ENCODE measurements at regions not wholly inside any gene's neighbourhood (a gene's known extent, or its start where the extent isn't known, plus 50 kb on each side); places are given as distances from the start of the nearest gene placed in this dataset.
A peak's percentile ranks its signal among the peaks of the same experiment; 100 is the strongest.
"Not testable (repeated sequence)": the region's sequence is repeated elsewhere in the genome, so short reads cannot be mapped to it uniquely, and the experiment has no call there.

DNA sequence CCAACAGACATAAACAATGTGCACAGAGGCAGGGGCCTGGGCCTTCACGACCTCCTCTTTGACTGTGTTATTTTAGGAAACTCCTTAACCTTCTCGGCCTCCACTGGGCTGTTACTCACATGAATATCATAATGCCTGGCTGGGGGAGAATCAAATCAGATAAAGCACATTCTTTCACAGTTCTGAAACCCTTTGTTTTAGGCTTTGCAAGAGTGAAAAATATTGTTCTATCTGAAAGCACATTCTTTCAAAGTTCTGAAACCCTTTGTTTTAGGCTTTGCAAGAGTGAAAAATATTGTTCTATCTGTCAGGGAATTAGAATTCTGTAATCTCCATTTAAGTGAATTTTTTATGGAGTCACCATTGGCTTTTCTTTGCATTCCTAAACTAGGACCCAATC is 50.7 kb upstream of the SYNDIG1 start:
- no peak for DNase-seq

- DNase-seq: no peak
These were observed 51.9 kb upstream of the SYNDIG1 start for GRCh38 chr20:24417485-24417884.

GRCh38 chr20:24415444-24415843 is 54.0 kb upstream of the SYNDIG1 start:
- not testable (repeated sequence) for DNase-seq

DNA sequence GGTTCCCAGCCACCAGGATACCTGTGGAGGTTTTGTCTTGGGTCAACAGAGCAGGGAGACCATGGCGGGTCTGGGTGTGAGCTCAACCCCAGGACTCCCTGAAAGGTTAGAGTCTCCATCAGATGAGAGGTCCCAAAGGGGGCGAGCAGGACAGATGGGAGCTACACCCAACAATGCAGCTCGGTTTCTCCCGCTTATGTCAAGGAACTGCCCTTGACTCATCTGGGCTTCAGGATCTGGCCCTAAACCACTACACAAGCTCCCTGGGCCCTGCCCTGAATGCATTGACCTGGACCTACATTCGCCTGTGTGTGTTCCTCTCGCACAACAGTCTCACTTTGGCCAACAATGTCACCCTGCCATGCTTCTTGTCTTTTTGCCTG is 57.6 kb upstream of the SYNDIG1 start:
- no peak for DNase-seq

GRCh38 chr20:24411003-24411833 is 58.2 kb upstream of the SYNDIG1 start:
- no peak for DNase-seq

GRCh38 chr20:24407151-24407550 is 62.3 kb upstream of the SYNDIG1 start:
- DNase-seq: no peak

DNA sequence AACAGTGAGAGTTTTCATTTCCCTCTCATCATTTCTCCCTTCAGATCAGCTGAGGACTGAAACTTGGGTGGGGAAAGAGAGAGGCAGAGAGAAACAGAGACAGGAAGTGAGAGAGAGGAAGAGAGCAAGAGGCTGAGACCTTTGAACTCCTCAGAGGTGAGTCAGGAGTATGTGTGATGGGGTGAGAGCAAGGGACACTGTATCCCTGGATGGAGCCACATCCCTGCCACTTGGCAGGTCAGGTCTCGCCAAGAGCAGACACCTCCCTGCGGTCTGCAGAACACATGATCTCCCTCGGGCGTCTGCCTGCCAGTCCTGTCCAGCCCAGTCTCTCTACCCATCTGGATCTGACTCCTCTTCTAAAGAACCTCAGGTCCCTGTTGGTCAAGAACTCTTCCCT is 62.7 kb upstream of the SYNDIG1 start:
- no peak for DNase-seq

GRCh38 chr20:24406251-24406650 is 63.2 kb upstream of the SYNDIG1 start:
- no peak for DNase-seq

- DNase-seq: no peak
These were observed 63.6 kb upstream of the SYNDIG1 start for GRCh38 chr20:24405810-24406209.

DNA sequence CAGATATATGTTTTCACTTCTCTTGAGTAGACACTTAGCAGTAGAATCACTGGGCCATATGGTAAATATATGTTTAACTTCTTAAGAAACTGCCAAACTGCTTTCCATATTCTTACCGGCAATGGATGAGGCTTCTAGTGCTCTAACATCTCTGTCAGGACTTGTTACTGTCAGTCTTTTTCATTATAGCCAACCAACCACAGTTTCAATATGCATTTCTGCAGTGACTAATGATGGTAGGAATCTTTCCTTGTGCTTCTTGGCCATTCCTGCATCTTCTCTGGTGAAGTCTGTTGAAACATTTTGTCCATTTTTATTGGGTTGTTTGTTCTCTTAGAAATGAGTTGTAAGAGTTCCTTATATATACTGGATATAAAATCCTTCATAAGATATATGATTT is 66.0 kb upstream of the SYNDIG1 start:
- DNase-seq: no peak

GRCh38 chr20:24402188-24402587 is 67.2 kb upstream of the SYNDIG1 start:
- DNase-seq: no peak

- DNase-seq: no peak
These were observed 74.3 kb upstream of the SYNDIG1 start for GRCh38 chr20:24395151-24395550.

DNA sequence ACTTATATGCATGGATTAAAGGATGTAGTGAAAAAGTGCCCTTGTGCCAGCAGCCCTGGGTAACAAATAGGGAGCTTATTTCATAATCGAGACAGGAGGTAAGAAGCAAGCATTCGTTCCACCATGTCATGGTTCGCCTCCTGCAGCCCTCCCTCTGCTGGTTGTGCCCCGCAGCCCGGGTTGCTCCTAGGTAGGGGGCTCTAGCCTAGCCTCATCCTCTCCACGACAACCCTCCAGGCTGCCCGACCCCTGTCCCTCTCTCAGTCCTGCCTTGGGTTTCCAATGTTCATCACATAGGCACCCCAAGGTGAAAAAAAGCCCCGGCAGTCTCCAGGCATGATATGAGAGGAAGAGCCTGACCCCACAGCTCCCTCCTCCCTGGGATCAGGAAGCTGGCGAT is 75.5 kb upstream of the SYNDIG1 start:
- DNase-seq: no peak

GRCh38 chr20:24392612-24393011 is 76.8 kb upstream of the SYNDIG1 start:
- no peak for DNase-seq

GRCh38 chr20:24389686-24390085 is 79.7 kb upstream of the SYNDIG1 start:
- peak; percentile 51 for DNase-seq

DNA sequence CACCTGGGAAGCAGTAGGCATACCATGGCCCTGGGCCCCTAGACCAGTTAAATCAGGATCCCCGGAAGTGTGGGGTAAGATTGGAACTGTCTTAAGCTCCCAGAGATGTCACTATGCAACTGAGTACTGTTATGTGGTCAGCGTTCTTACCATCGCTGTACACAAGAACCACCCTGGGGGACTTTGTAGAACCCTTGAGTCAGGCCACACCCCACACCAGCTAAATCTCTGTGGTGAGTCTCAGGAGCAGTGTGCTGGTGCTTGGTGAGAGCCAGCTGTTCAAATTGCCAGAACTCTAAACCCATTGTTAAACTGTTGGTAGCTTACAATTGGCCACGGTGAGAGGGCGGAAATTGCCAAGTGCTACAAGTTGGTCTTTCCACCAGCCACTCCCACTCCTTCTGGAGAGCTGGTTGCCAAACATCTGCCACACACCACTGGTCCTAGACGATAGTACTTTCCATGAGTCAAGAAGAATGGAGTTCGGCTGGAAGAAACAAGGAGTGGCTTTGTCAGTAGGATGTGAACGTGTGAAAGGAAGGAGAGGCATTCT is 80.5 kb upstream of the SYNDIG1 start:
- DNase-seq: no peak

DNA sequence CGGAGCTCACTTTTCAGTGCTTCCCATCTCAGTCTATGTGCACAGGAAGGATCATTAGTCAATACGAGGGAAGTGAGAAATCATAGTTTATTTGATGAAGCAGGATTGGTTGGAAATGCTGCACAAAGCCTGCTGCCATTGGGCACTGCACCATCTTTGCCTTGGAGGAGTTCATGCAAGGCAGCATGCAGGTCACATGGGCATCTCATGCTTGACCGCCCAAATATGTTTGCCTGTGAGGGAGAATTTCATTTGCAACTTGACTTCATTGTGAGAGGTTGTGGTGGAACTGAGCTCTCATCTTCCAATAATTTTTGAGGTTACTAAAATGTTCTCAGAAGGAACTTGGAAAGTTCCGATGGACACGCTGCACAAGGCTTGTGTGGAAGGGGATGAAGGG is 83.9 kb upstream of the SYNDIG1 start:
- DNase-seq: no peak

DNA sequence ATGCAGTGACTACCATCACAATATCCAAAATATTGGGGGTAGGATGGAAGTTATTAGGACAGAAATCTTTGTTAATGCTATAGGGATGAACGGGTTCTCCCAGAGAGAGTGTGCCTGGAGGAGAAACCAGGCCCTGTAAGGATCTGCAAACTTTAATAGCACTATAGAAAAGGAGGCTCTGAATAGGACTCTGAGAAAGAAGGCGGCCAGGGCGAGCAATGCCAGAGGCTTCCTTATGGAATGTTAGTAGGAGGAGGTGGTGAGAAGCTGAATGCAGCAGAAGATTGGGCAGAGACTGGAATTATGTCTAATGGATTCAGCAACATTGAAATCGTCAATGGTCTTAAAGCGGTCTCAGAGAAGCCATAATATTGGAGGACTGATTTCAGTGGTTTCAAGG is 84.6 kb upstream of the SYNDIG1 start:
- DNase-seq: no peak

DNA sequence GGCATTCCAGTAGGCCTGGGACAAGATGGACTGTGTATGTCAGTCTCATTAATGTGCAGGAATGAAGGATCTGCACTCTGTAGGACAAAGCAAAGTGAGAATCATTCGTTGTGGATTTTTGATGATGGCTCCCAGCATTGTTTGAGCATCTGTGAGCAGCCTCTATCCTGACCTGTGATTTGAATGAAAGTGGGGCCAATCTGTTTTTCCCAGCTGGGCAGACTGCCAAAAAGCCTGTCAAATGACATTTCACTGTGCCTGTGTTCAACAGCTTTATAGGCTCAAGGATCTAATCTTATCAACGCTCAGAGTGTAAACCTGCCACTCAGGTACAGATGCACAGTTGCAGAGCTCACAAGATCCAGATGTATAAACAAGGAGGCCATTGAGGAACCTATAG is 86.7 kb upstream of the SYNDIG1 start:
- DNase-seq: no peak

DNA sequence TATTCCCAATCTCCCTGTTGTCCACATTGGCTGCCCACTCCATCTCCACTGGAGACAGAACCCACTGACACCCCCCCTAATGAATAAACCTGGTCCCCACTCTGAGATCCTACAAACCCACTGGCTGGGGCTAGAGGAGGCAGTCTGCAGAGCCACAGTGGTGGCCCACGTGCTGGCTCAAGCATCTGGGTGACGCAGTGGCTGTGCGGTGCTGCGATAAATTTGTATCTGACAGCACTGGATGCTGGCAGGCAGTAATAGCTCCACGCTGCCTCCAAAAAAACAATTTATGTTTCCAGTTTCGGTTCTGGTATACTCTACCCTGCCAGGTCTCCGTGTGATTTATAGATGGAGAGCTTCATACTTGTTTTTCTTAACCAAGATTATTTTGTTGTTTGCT is 87.1 kb upstream of the SYNDIG1 start:
- no peak for DNase-seq

DNA sequence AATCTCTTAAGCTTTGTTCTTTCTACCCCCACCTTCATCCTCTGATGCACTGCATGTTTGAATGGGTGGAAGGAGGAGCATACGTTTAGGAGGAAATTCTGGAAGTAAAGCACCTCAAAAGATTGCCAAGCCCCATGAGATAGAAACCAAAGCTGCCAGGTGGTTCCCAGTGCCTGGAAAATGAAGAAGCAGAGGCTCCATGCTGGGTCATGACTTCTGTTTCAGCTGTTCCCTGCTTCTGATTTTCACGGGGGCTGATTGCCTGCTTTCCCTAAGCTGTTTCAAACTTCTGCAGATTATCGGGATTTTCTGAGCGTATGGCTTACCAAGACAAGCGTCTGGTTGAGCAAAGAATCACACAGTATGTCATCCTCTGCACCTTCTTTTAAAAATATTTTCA is 87.5 kb upstream of the SYNDIG1 start:
- DNase-seq: no peak

DNA sequence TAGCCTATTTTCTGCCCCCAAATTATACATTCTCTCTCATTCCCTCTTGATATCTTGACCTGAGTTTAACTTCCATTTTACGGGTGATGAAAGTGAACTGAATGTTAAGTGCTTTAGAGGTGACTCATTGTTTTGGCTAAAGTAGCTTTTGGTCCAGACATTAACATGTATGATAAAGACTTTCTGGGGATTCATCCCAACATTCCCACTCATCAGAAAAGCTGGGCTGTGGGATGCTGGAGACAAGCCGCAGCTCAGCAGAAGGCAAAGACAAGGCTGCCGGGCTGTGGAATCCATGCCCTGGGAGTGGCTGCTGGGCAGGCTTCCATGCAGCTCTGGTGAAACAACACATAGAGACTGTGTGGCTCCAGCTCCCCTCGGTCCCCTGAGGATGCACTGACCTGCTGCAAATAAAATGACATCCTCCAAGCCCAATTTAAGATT is 89.9 kb upstream of the SYNDIG1 start:
- no peak for DNase-seq

GRCh38 chr20:24378661-24379483 is 90.6 kb upstream of the SYNDIG1 start:
- no peak for DNase-seq

Data from activated CD8-positive, alpha-beta memory T cell treated with anti-CD3 and anti-CD28 coated beads, Interleukin-2, amount 50 U/mL, for 48 hours (primary cell).